K562 (cell line): ENCODE measurements at regions not wholly inside any gene's neighbourhood (a gene's known extent, or its start where the extent isn't known, plus 50 kb on each side); places are given as distances from the start of the nearest gene placed in this dataset.

Experiments used
- ATF7 ChIP-seq: fragments of 450-650 bp; IDR thresholded peaks from 2 replicates; pipeline ENCODE4 v1.7.1; 2014; ENCODE audit warnings: mild to moderate bottlenecking, moderate library complexity
- HMGN3 ChIP-seq: IDR thresholded peaks from 2 replicates; pipeline ENCODE4 v1.6.1; 2011; ENCODE audit warnings: borderline replicate concordance, low read depth, mild to moderate bottlenecking, mixed read lengths, low read length; ENCODE audit not compliant: insufficient read length; ENCODE audit errors: extremely low read depth
- SFPQ ChIP-seq: fragments of 200-400 bp; formaldehyde crosslinking; IDR thresholded peaks from 2 replicates; pipeline ENCODE4 v1.6.1; 2017; ENCODE audit warnings: mild to moderate bottlenecking, low read depth, low read length, moderate library complexity
- STAT5A ChIP-seq: IDR thresholded peaks from 2 replicates; pipeline ENCODE4 v1.6.1; 2012; ENCODE audit warnings: low read length, inconsistent platforms, borderline replicate concordance
- ZBTB43 ChIP-seq: sonication (generic); formaldehyde crosslinking; IDR thresholded peaks from 2 replicates; pipeline ENCODE4 v1.8.0; 2023; ENCODE audit warnings: mild to moderate bottlenecking, missing genetic modification reagents
- ZNF277 ChIP-seq: fragments of 250-450 bp; sonication (Bioruptor Pico); IDR thresholded peaks from 2 replicates; pipeline ENCODE4 v1.8.0; 2022; ENCODE audit warnings: inconsistent platforms, mild to moderate bottlenecking, moderate library complexity, borderline replicate concordance

- TF ChIP-seq ATF7 (no peak), SFPQ (no peak), HMGN3 (no peak), ZNF277 (CRISPR knock-in tag) (no peak), STAT5A (no peak), ZBTB43 (CRISPR knock-in tag) (no peak)
- TF ChIP-seq, all 486 proteins: peak for 0
These were observed 238.3 kb downstream of the MYCN start (continued) for GRCh38 chr2:16178551-16179130.
